UCSD-AML1 (cell line): ENCODE measurements at regions not wholly inside any gene's neighbourhood (a gene's known extent, or its start where the extent isn't known, plus 50 kb on each side); places are given as distances from the start of the nearest gene placed in this dataset.
A peak's percentile ranks its signal among the peaks of the same experiment; 100 is the strongest.

Experiments
- DNase-seq: peaks from one replicate; lab custom pipeline; 2025; ENCODE audit not compliant: unreplicated experiment; lab: John Stamatoyannopoulos, UW

DNA sequence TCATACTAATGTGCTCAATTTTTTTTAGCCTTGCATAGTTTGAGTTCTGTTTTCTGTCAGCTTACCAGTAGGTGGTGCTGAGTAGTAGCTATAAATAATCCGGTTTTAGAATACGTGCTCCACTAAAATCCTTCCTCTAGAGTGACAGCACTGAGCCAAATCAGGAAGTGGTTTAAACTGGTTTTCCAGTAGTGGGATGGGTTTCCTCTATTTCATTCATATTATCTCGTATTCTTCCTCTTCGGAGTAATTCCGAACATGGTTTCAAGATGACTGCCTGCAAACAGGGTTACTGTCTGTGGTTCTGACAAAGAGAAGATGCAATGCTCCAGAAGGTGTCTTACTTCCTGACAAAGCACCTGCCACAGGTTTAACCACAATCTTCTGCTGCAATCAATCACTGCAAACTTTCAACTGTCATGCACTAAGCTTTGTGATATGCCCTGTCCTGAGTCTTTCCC lies 496.9 kb upstream of the VRK2 start:
- peak; percentile 5 for DNase-seq

DNA sequence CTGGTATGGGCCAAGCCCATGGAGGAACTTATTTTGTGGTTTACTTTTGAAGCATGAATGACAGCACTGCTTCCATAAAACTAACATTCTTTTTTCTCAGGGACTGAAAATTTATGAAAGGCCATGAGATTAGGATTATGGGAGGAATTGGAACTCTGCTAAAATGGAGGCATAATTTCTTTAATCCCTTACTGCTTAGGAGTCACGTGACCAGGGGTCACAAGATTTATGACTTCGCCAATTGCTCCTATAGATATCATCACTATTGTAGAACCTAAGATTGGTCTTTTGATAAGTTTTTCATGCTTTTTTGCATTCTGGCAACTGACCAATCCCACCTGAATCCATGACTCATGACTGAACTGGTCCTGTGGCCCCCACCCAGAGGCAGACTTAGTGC lies 495.7 kb upstream of the VRK2 start:
- DNase-seq = no peak

DNA sequence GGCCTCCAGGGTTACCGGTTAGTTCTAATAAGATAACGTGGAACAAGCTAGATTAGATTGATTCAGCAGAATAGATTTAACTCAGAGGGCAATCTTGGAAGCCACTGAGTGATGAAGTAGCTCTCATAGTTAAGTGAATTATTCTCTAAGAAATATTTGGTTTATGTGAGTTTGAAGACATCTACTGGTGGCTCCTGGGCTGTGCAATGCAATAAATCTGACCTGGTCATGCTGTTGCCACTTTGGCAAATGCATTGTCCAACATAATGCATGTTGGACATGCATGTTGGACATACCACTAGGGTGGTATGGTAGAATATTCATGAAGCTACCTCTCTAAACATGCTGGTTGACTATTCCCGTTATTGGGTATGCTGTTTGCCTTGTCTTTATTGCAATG lies 493.7 kb upstream of the VRK2 start:
- no peak for DNase-seq

DNA sequence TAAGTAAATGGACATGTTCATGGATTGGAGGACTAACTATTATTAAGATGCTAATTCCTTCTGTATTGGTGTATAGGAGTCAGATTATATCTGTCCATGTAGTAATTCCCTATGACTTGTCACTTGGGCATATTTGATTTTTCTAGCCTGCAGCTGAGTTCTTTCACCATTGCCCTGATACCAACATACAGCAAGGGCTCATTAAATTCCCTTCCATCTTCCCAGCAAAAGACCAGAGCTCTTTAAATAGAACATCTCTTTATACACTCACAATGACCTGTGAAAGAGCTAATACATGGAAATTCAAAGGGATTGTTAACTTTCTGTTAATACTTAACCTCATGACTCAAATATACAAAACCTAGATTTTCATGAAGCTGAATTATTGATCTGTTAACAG lies 492.3 kb upstream of the VRK2 start:
- DNase-seq = no peak

DNA sequence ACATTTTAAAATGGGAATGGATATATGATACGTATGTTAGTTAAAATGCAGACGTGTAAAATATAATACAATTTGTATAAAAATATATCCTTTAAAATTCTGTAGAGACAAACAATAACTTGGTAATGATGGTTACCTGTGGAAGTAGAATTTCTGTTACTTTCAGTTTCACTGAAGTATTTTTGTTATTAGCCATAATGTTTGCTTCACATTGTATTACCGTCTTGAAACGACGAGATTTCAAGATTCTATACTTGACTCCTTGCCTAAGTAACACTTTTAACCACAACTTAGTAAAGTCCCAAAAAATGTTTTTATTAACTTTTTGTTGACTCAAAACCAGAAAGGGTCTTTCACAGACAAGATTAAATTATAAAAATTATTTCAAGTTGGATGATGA lies 488.3 kb upstream of the VRK2 start:
- DNase-seq = no peak

DNA sequence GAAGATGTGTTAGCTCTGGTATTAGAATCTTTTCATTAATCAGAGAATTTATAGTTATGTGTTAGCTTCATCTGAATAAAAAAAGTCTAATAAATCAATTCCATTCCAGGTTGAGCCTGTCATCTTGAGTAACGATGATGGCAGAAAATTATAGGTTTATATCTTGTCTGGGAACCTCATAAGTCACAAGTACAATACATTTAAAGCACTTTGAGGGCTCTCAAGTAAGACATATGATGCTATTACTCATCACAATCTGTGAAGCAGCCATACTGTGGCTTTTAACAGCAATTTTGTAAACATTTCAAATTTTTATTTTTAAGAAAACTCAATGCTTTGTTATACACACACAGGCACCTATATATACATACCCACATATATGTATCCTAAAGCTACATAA lies 484.1 kb upstream of the VRK2 start:
- no peak for DNase-seq

DNA sequence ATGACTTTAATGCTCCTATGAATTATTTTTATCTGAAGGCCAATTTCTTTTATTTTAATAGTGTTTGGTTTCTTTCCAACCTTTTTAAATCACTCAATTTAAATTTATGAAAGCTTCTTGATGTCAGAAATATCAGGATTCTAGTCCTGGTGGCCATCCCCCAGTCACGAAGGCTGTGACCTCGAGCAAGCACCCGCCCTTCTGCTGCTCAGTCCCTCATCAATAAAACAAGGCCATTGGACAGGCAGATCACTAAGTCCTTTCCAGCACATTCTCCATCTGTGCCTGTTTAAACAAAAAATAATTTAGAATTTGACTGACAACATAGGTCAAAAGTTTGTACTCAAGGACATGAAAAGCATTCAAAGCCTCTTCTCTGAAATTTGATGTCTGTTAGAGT lies 483.6 kb upstream of the VRK2 start:
- DNase-seq = no peak

DNA sequence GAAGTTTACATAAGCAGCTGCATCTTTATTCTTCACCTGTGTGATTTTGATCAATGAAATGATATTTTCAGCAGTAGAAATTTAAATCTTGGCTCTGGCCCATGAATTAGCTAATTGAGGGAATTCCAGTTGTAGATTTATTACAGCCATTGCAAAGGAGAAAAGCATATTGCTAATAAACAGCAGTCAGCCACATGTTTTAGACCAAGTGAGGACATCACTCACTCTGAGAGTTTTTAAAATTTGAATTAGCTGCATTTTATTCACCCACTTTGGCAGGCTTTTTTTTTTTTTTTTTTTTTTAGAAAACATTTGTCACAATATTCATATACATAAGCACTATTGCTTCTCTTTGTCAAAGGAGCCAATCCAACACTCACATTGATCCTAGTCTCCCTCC lies 479.4 kb upstream of the VRK2 start:
- DNase-seq = no peak

DNA sequence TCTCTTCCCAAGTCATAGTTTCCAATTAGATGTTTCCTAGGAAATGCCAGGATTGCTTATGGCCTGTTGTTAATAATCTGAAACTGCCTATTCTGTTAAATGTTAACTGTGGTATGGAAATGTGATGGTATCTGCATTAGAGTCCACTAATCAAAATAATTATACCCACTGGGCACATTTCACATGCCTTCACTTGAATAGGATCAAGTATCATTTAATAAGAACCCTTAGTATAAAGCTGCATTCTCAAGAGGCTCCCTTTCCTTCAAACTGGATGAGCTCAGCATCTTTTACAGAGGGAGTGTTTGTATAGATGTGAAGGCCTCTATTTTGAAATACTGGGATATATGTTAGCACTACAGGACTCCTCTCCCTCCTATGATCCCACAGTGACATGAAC lies 477.2 kb upstream of the VRK2 start:
- no peak for DNase-seq

DNA sequence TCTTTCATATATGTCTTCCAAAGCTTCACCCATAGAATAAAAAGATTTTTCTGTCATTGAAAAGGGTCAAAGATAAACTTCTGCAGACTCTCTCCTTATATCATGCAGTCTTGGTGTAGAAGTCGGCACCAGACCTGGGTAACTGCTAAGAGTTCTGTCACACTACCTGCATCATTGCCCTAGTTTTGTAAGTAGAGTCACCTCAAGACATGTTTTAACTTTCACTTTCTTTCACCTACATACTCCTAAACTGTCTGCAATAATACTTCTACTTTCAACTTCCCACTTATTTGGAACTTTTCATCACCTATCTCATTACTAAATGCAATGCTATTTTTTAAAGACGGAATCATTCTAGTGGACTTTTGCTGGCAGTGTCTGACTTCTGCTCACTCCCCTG lies 475.6 kb upstream of the VRK2 start:
- no peak for DNase-seq

DNA sequence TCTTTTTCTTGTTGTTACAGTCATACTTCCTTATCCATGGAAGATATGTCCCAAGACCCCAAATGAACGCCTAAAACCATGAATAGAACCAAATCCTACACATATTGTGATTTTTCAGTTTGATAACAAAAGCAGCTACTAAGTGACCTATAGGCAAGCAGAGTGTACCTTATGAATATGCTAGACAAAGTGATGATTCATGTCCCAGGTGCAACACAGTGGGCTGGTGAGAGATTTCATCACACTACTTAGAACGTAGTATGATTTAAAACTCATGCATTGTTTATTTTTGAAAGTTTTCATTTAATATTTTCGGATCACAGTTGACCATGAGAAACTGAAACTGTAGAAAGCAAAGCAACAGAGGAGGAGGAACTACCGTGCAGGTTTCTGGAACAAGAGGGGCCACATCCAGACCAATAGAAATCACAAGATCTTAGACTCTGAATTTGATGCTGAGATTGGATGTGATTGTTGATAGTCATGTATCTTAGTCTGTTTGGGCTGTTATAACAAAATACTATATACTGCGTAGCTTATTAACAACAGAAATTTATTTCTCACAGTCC lies 470.8 kb upstream of the VRK2 start:
- no peak for DNase-seq

DNA sequence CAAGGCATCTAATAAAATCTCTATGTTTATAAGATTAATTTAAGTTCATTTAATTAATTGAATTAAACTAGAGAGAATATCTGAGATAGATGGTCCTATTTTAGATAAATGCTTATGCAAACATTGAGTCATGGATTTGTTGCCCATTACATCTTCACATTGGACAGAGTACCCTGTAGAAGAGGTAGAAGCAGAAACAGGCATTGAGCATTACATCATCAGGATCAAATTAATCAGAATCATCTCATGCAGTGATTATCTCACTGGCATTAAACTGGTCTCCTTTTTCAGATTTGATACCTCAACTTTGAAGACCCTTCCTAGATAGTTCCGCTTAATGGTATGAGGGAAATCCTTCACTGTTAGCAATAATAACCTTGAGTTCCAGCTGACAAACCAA lies 469.6 kb upstream of the VRK2 start:
- no peak for DNase-seq

DNA sequence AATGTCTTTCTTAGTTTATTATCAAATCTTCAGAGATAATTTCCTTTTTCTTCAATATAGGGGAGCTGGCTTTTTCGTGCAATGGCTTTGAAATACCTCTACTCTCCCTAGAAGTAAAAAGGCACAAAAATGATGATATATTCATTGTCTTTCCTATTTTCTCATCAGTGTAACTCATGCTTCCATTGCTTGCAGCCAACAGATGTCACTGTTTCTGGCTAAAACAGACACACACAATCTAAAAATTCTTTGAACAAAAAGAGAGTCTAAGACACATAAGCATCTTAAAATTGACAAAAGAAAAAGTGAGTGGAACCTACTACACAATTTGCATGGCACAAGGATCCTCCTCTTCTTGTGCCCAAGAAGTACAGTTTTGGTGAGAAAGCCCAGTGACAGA lies 448.7 kb upstream of the VRK2 start:
- DNase-seq = no peak

DNA sequence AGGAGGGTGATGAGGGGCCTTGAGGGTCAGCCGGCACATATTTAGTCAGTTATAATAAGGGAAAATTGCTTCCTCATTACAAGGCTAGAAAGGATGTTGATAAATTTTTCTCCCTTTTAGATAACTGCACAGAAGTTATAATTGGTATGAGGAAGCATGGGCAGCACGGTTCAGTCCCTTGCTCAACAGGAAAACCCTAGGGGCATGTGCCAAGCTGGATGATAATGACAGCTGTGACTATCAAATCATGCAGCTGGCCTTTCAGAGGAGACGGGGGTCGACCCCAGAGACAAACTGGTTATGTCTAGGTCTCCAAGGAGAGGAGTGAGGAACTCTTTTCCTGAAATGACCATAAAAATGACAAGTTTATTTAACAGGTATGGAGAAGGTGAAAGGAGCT lies 448.1 kb upstream of the VRK2 start:
- peak; percentile 73 for DNase-seq

DNA sequence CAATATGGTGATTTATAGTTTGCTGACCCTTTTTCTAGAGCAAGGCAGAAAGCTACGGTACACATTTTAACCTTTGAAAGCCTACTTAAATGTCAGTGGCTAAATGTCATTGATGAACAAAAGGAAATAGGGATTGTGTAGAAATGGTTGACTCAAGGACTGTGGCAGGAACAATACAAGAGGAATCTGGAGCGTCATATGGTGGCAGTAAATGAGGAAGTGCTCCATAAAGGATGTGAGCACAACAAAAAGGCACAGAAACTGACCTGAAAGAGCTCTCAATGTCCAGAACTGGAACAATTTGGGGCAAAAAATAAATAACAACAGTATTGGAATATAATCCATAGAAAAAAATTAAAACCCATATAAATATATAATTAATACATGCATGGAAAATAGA lies 443.9 kb upstream of the VRK2 start:
- DNase-seq = no peak

DNA sequence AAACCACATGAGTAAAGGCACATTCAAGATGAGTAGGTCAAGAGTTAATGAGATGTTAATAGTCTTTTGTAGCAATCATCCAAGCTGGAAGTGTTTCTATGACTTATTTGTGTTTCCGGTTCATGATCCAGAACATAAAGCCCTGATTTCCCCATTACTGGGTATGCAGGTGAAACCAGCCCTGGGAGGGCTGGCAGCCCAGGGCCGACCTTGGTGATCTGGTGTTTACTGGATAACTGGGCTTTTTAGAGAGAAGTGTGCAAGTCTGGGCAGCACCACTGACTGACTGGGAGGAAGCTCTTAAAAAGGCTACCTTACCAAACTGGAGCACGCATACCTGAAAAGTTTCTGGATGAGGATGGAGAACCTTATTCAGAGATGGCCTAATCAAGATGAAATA lies 431.6 kb upstream of the VRK2 start:
- no peak for DNase-seq

DNA sequence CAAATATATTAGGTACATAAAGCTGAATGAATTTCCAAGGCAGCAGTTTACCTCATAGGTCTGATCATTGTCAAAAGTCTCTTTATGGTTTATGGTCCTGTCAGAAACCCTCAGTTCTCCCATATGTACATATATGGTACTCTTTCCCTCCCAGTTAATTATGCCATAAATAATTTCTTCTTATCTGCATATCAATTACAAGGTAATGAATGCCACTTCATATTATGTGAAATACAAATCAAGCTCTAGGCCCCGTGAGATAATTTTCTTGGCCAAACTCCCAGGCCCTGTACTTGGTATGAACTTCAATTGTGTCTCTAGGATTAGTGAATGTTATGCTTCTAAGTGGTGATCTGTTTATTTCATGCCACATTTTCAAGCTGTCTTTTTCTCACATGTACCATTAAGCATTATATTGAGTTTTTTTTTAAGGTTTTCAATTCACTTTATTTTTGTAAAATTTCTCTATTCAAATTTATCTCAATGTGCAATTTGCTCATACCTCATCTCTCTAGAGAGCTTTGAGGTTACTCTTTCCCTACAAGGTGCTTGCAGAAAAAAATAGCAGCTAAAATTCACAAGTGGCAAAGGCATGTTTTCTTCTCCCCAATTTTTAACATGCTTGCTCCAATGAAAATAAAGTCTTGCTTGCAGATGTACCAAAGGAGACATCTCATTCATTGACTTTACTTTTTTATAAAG lies 430.6 kb upstream of the VRK2 start:
- no peak for DNase-seq

DNA sequence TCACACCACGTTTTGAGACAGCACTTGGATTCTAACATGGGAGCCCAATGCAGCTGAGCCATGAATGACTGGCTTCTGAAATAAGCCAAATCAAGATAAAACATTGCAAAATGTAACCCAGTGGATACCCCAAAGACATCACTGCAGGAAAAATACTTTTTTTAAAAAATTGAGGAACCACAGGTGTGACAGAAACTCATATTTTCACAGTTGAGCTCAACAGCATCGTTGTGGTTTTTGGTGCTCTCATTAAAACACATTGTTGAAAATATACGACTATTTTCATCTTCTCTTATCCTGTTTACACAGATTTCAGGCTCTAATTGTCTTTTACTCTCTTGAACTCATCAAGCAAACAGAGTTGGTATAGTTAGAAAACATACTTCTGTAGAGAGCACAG lies 429.3 kb upstream of the VRK2 start:
- no peak for DNase-seq

DNA sequence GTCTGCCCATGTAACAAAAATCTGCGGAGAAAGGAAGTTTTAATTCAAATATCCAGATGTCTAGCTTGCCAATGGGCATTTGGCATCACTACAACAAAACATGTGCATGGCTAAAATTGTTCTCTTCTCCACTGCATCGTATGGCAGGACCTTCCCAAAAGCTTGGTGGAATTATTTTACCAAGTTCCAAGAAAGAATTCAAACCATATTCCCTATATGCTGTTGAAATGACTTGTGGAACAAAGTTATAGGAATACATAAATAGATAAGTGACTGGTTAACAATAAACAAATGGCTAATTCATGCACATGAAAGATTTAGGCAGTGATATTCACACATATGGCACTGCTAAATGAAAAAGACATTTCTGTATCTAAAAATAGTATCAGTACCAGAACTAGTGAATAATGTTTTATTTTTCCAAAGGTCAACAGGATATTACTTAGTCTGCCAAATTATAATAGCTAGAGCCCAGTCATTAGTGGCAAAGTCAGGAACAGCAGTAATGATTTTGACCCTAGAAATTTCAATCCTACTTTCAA lies 425.4 kb upstream of the VRK2 start:
- DNase-seq = no peak

DNA sequence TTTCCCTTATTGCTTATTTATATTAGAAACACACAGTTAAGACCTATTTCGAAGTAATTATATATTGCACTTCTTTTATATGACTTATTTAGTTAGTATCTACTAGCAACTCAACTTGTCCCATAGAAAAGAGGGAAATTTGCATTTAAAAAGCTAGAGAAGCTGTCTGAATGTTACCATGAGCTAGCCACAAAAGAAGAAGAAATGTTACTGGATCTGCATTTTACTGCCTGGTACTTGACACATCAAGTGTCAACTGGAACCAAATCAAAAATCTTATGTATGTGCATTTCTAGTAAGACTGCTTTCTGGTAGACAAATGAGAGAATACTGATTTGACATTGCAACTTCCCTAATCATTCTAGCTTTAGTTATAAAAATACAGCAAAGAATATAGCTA lies 424.6 kb upstream of the VRK2 start:
- no peak for DNase-seq

DNA sequence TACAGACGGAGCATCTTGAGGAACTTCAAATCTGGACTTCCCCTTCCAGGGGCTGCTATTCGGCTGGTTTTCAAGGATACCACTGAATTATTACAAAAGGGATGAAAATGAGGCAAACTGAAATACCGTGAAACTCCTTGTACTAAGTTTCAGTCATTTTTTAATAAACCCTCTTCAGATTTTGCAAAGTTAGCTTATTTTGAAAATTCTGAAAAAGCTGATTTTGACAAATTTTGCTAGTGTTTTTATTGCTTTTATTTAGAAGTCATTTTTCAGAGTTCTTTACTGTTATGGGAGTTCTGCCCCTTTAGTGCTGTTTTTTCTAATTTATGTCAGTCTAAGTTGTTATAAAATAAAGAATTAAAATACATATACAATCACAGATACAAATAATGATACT lies 390.4 kb upstream of the VRK2 start:
- no peak for DNase-seq

DNA sequence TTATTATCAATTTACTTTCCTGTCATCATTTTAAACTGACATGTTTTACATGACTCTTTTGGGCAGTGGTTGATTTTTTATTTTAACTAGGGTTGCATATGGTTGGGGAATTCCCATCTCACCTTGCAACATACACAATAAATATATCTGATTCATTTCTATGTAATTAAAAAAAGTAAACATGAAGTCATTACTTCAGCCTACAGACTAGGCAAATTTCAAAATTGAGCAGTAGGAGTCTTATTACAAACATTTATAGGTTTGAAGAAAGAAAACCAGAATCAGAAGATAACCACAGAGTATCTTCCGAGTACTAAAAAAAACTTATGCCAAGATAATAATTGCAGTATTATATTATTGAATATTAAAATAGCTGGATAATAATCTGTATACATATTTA lies 377.0 kb upstream of the VRK2 start:
- no peak for DNase-seq

DNA sequence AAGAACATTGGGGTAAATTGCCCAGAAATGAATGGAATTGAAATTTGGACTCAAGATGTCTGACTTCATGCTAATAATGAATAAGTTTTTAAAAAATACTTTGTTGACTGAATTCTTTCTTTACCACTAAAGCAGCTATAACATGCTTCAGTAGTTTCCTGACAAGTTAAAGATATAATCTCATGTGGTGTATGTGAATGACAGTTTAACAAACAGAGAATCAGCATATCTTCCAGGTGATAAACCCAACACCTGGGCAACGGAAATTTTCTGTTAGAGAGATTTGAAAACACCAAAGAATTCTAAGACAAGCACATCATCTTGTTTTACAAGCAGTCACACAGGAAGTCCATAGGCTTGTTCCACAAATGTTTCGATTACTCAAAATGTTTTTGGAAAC lies 372.6 kb upstream of the VRK2 start:
- no peak for DNase-seq
